Neural cell (in vitro differentiated cells): ENCODE measurements at regions not wholly inside any gene's neighbourhood (a gene's known extent, or its start where the extent isn't known, plus 50 kb on each side); places are given as distances from the start of the nearest gene placed in this dataset.
A peak's percentile ranks its signal among the peaks of the same experiment; 100 is the strongest.

Experiments used
- H2AFZ ChIP-seq: fragments of 200-600, 300-800 bp; sonication (generic), shearing (Covaris generic); 2 replicates; pipeline ENCODE4 v1.6.0; 2014; ENCODE audit warnings: low read depth, mild to moderate bottlenecking, antibody characterized with exemption, low read length, moderate library complexity
- H3F3A ChIP-seq: fragments of 200-600 bp; shearing (Covaris generic); 2 replicates; pipeline ENCODE4 v1.6.1; 2016; ENCODE audit warnings: mild to moderate bottlenecking, moderate library complexity, mixed read lengths, antibody characterized with exemption, low read length; ENCODE audit not compliant: insufficient read depth, poor library complexity, severe bottlenecking
- H3K27ac ChIP-seq: fragments of 200-600, 300-800 bp; sonication (generic), shearing (Covaris generic); 2 replicates; pipeline ENCODE4 v1.5.1; 2014; ENCODE audit warnings: mild to moderate bottlenecking, low read length, moderate library complexity
- H3K27me3 ChIP-seq: fragments of 300-800, 200-600 bp; sonication (generic), shearing (Covaris generic); 2 replicates; pipeline ENCODE4 v1.6.0; 2014; ENCODE audit warnings: mild to moderate bottlenecking, low read depth, low read length, moderate library complexity; ENCODE audit not compliant: insufficient read depth
- H3K36me3 ChIP-seq: fragments of 300-800, 200-600 bp; sonication (generic), shearing (Covaris generic); 2 replicates; pipeline ENCODE4 v1.5.1; 2014; ENCODE audit warnings: mild to moderate bottlenecking, antibody characterized with exemption, low read length, moderate library complexity; ENCODE audit not compliant: insufficient read depth
- H3K4me2 ChIP-seq: fragments of 300-800, 200-600 bp; sonication (generic), shearing (Covaris generic); 2 replicates; pipeline ENCODE4 v1.6.0; 2014; ENCODE audit warnings: mild to moderate bottlenecking, low read length
- H3K4me3 ChIP-seq: fragments of 300-800, 200-600 bp; sonication (generic), shearing (Covaris generic); 2 replicates; pipeline ENCODE4 v1.5.1; 2014; ENCODE audit warnings: mild to moderate bottlenecking, low read length, moderate library complexity
- H3K79me2 ChIP-seq: fragments of 200-600 bp; shearing (Covaris generic); replicated peaks from 2 replicates; pipeline ENCODE4 v1.6.0; 2014; ENCODE audit warnings: mild to moderate bottlenecking, low read length, moderate library complexity; ENCODE audit not compliant: insufficient read depth
- H3K9ac ChIP-seq: fragments of 300-800, 200-600 bp; sonication (generic), shearing (Covaris generic); 2 replicates; pipeline ENCODE4 v1.6.1; 2016; ENCODE audit warnings: mild to moderate bottlenecking, low read length, mixed read lengths
- H3K9me2 ChIP-seq: fragments of 200-600 bp; shearing (Covaris generic); 2 replicates; pipeline ENCODE4 v1.6.1; 2016; ENCODE audit warnings: mild to moderate bottlenecking, low read length, mixed read lengths; ENCODE audit not compliant: insufficient read depth
- H3K9me3 ChIP-seq: fragments of 200-600, 300-800 bp; sonication (generic), shearing (Covaris generic); 2 replicates; pipeline ENCODE4 v1.6.1; 2016; ENCODE audit warnings: mild to moderate bottlenecking, mixed run types, low read length, moderate library complexity, mixed read lengths
- H4K20me1 ChIP-seq: fragments of 200-600 bp; shearing (Covaris generic); 2 replicates; pipeline ENCODE4 v1.6.1; 2016; ENCODE audit warnings: mild to moderate bottlenecking, mixed run types; ENCODE audit not compliant: insufficient read depth
- CTCF ChIP-seq: fragments of 450-650 bp; IDR thresholded peaks from 2 replicates; pipeline ENCODE4 v1.5.1; 2014; ENCODE audit warnings: antibody characterized with exemption, mild to moderate bottlenecking, moderate library complexity; ENCODE audit not compliant: poor library complexity, severe bottlenecking
- EP300 ChIP-seq: fragments of 450-650 bp; conservative IDR thresholded peaks from 2 replicates; pipeline ENCODE4 v1.6.1; 2014; ENCODE audit warnings: antibody characterized with exemption, mild to moderate bottlenecking, moderate library complexity; ENCODE audit not compliant: poor library complexity, severe bottlenecking
- EZH2 ChIP-seq: fragments of 200-600, 300-800 bp; shearing (Covaris generic), sonication (generic); IDR thresholded peaks from 2 replicates; pipeline ENCODE4 v1.6.1; 2014; ENCODE audit warnings: antibody characterized with exemption, low read length, borderline replicate concordance, mild to moderate bottlenecking; ENCODE audit not compliant: insufficient read depth, poor library complexity, severe bottlenecking
- MXI1 ChIP-seq: fragments of 450-650 bp; conservative IDR thresholded peaks from 2 replicates; pipeline ENCODE4 v1.6.1; 2014; ENCODE audit warnings: antibody characterized with exemption, mild to moderate bottlenecking; ENCODE audit not compliant: poor library complexity, severe bottlenecking
- POLR2AphosphoS5 ChIP-seq: IDR thresholded peaks from 2 replicates; pipeline ENCODE4 v1.6.1; 2012
- RAD21 ChIP-seq: fragments of 450-650 bp; conservative IDR thresholded peaks from 2 replicates; pipeline ENCODE4 v1.6.1; 2014; ENCODE audit warnings: antibody characterized with exemption, mild to moderate bottlenecking, moderate library complexity
- REST ChIP-seq: IDR thresholded peaks from 2 replicates; pipeline ENCODE4 v1.6.1; 2012; ENCODE audit warnings: borderline replicate concordance
- SMC3 ChIP-seq: fragments of 450-650 bp; conservative IDR thresholded peaks from 2 replicates; pipeline ENCODE4 v1.6.1; 2014; ENCODE audit warnings: antibody characterized with exemption, mild to moderate bottlenecking, moderate library complexity; ENCODE audit not compliant: poor library complexity
- TAF1 ChIP-seq: IDR thresholded peaks from 2 replicates; pipeline ENCODE4 v1.6.1; 2012; ENCODE audit warnings: low read depth

- Histone ChIP-seq H3K4me2 (no peak overlapping the region), H3K9ac (no peak overlapping the region)
- TF ChIP-seq SMC3: no peak
- TF ChIP-seq TAF1: no peak
- no peak for TF ChIP-seq EZH2
- TF ChIP-seq RAD21: no peak
- TF ChIP-seq EP300: no peak
- TF ChIP-seq CTCF: no peak
- no peak for TF ChIP-seq POLR2AphosphoS5
- TF ChIP-seq MXI1: no peak
Observed at GRCh38 chr17:77476498-77476897, 335.7 kb downstream of the SEC14L1 start.

GRCh38 chr17:77476931-77477805, 336.4 kb downstream of the SEC14L1 start:
- Histone ChIP-seq H3K4me3 (no peak overlapping the region), H3K27me3 (no peaks in the 10 kb centered on the region), H3K36me3 (no peaks in the 10 kb centered on the region), H3K9ac (no peak overlapping the region), H3F3A (peaks cover 2% of the 10 kb centered on the region), H3K4me2 (no peak overlapping the region), H3K9me3 (no peaks in the 10 kb centered on the region), H3K9me2 (no peaks in the 10 kb centered on the region), H3K27ac (peak overlapping the region; percentile 56), H4K20me1 (no peaks in the 10 kb centered on the region), H3K79me2 (peaks cover 41% of the 10 kb centered on the region), H2AFZ (no peak overlapping the region)
- TF ChIP-seq REST (peak; percentile 81), SMC3 (no peak)

More at GRCh38 chr17:77476498-77476897, 335.7 kb downstream of the SEC14L1 start:
- Histone ChIP-seq H3K9me2 (no peaks in the 10 kb centered on the region), H3K9me3 (no peaks in the 10 kb centered on the region), H4K20me1 (no peaks in the 10 kb centered on the region), H2AFZ (no peak overlapping the region), H3K79me2 (peaks cover 41% of the 10 kb centered on the region), H3K27me3 (no peaks in the 10 kb centered on the region), H3F3A (peaks cover 2% of the 10 kb centered on the region), H3K36me3 (no peaks in the 10 kb centered on the region), H3K27ac (peak overlapping the region; percentile 56), H3K4me3 (no peak overlapping the region)
